ENCODE measurements at regions not wholly inside any gene's neighbourhood (a gene's known extent, or its start where the extent isn't known, plus 50 kb on each side); places are given as distances from the start of the nearest gene placed in this dataset.

GRCh38 chr6:165735065-165735464 is 72.0 kb upstream of the PDE10A start:
- no peak for ATAC-seq
- BruUV-seq (replicated peaks), result no TSS peak
- intact Hi-C loops (cut with micrococcal nuclease; ENCODE audit: unreplicated experiment), result no loop called here
- Histone ChIP-seq H3K4me1 (ENCODE audit: control insufficient read depth, insufficient read depth, low read length) (no peaks in the 10 kb centered on the region), H3K36me3 (ENCODE audit: control insufficient read depth, insufficient read depth, low read length) (no peaks in the 10 kb centered on the region), H3K9me3 (ENCODE audit: control insufficient read depth, insufficient read depth, low read depth, low read length) (no peaks in the 10 kb centered on the region), H3K4me3 (ENCODE audit: low read depth in 2 of 2, low read length in 2 of 2) (no peak overlapping the region), H3K27me3 (ENCODE audit: control insufficient read depth, insufficient read depth, low read length) (no peaks in the 10 kb centered on the region), H3K27ac (ENCODE audit: low read length) (no peak overlapping the region)
- TF ChIP-seq POLR2AphosphoS5 (IDR thresholded peaks at IDR 0.05; ENCODE audit: low read depth, low read length) (no peak), REST (IDR thresholded peaks at IDR 0.05; ENCODE audit: insufficient read depth in 1 of 2, low read depth in 2 of 2, low read length in 1 of 2) (no peak), SIN3A (IDR thresholded peaks at IDR 0.05; ENCODE audit: borderline replicate concordance, insufficient read depth, low read depth, low read length) (no peak), CTCF (IDR thresholded peaks at IDR 0.05) (no peak), TCF7L2 (IDR thresholded peaks at IDR 0.05; ENCODE audit: low read depth, low read length) (no peak)
- no peak for DNase-seq (ENCODE audit: low read depth, low spot score)
- POLR2A ChIA-PET, result no interaction called here
- CTCF ChIA-PET, result no interaction called here
- in situ Hi-C loops (cut with HindIII; ENCODE audit: low pct_unique_long_range_greater_than_20kb, low sequenced_read_pairs), result no loop called here

- intact Hi-C loops (cut with micrococcal nuclease; ENCODE audit: unreplicated experiment), result no loop called here
Measured at GRCh38 chr6:165733489-165733791, 70.4 kb upstream of the PDE10A start.

More at GRCh38 chr6:165733489-165733791, 70.4 kb upstream of the PDE10A start:
- Histone ChIP-seq H3K4me3 (ENCODE audit: low read depth in 2 of 2, low read length in 2 of 2) (no peak overlapping the region), H3K27me3 (ENCODE audit: control insufficient read depth, insufficient read depth, low read length) (no peaks in the 10 kb centered on the region), H3K27ac (ENCODE audit: low read length) (no peak overlapping the region), H3K36me3 (ENCODE audit: control insufficient read depth, insufficient read depth, low read length) (no peaks in the 10 kb centered on the region), H3K9me3 (ENCODE audit: control insufficient read depth, insufficient read depth, low read depth, low read length) (no peaks in the 10 kb centered on the region), H3K4me1 (ENCODE audit: control insufficient read depth, insufficient read depth, low read length) (no peaks in the 10 kb centered on the region)
- no peak for DNase-seq (ENCODE audit: low read depth, low spot score)
- in situ Hi-C loops (cut with HindIII; ENCODE audit: low pct_unique_long_range_greater_than_20kb, low sequenced_read_pairs), result no loop called here
- TF ChIP-seq POLR2AphosphoS5 (IDR thresholded peaks at IDR 0.05; ENCODE audit: low read depth, low read length) (no peak), CTCF (IDR thresholded peaks at IDR 0.05) (no peak), TCF7L2 (IDR thresholded peaks at IDR 0.05; ENCODE audit: low read depth, low read length) (no peak), SIN3A (IDR thresholded peaks at IDR 0.05; ENCODE audit: borderline replicate concordance, insufficient read depth, low read depth, low read length) (no peak), REST (IDR thresholded peaks at IDR 0.05; ENCODE audit: insufficient read depth in 1 of 2, low read depth in 2 of 2, low read length in 1 of 2) (no peak)
- ATAC-seq, result no peak
- CTCF ChIA-PET, result no interaction called here
- POLR2A ChIA-PET, result no interaction called here
- BruUV-seq (replicated peaks), result no TSS peak

All from Panc1 (cell line).